ENCODE measurements at regions not wholly inside any gene's neighbourhood (a gene's known extent, or its start where the extent isn't known, plus 50 kb on each side); places are given as distances from the start of the nearest gene placed in this dataset.
A peak's percentile ranks its signal among the peaks of the same experiment; 100 is the strongest.

DNA sequence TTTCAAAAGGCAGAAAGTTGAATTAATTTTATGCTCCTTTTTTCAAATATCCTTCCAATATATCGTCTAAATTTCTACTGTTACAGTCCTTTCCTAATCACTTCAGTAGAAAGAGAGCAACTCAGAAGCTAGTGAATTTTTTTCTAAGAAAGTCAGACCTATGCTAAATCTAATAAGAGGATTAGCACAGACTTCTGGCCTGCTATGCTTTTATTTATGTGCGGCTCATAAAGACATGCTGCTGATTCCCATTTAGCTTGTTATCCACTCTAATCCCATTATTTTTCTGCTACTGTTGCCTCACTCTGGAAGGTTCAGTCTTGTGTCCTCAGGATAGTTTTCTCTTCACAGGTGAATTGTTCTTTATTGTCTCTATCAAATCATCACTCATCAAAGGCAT lies 473.5 kb upstream of the FAM241A start:
- DNase-seq (ENCODE audit: low read depth): no peak
- ChIA-PET POLR2A (no interaction called here), CTCF (interaction anchor here (0.9 kb wide), 1 partner anchor 17 kb away, joined by 3 read pairs; no protein-coding TSS in a partner anchor)
- no peak for TF ChIP-seq CTCF (IDR thresholded peaks at IDR 0.05; ENCODE audit: insufficient read depth, low read depth, low read length)
- Histone ChIP-seq H3K4me3 (ENCODE audit: low read depth, low read length) (no peak overlapping the region), H3K36me3 (ENCODE audit: control insufficient read depth, insufficient read depth, low read length) (no peaks in the 10 kb centered on the region), H3K27me3 (ENCODE audit: control insufficient read depth, insufficient read depth, low read length) (no peaks in the 10 kb centered on the region)

DNA sequence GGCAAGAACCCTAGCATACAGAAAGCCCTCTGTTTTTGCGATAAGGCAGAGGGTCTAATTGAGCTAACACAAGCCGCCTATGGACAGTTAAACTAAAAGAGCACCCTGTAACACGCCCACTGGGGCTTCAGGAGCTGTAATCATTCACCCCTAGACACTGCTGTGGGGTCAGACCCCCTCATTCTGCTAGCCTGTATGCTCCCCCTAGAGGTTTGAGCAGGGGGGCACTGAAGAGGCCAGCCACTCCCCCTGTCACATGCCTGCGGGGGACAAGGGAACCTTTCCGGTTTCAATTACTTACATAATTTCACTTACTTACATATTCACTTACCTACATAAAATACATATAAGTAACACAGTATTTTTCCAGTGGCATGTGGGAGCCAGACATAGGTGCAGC lies 469.5 kb upstream of the FAM241A start:
- DNase-seq (ENCODE audit: low read depth): no peak
- POLR2A ChIA-PET: no interaction called here
- CTCF ChIA-PET: no interaction called here
- H3K36me3 ChIP-seq (ENCODE audit: control insufficient read depth, insufficient read depth, low read length): no peaks in the 10 kb centered on the region
- TF ChIP-seq CTCF (IDR thresholded peaks at IDR 0.05; ENCODE audit: insufficient read depth, low read depth, low read length): no peak
- H3K4me3 ChIP-seq (ENCODE audit: low read depth, low read length): no peak overlapping the region
- H3K27me3 ChIP-seq (ENCODE audit: control insufficient read depth, insufficient read depth, low read length): no peaks in the 10 kb centered on the region

DNA sequence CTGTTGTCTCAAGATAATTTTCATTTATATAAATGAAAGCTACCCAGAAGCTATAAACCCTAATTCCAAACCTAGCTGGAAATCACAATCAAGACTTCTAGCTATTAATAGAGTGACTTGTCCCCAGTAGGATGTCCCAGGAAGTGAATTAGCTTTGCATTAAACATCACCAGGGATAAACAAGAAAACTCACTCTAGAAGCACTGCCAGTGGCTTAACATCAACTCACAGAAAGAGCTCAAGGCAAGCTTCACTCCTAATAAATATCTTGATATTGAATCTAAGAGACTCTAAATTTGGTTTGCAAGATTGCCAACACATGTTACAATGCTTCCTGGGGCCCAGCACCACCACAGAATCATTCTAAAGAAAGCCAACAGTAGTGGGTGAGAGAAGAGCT lies 468.7 kb upstream of the FAM241A start:
- no peak overlapping the region for H3K4me3 ChIP-seq (ENCODE audit: low read depth, low read length)
- POLR2A ChIA-PET: no interaction called here
- DNase-seq (ENCODE audit: low read depth): peak; percentile 6
- TF ChIP-seq CTCF (IDR thresholded peaks at IDR 0.05; ENCODE audit: insufficient read depth, low read depth, low read length): no peak
- no peaks in the 10 kb centered on the region for H3K36me3 ChIP-seq (ENCODE audit: control insufficient read depth, insufficient read depth, low read length)
- CTCF ChIA-PET: interaction anchor here (0.7 to 1.0 kb wide), 3 partner anchors 13 to 47 kb away, joined by 3 read pairs; no protein-coding TSS in a partner anchor
- no peaks in the 10 kb centered on the region for H3K27me3 ChIP-seq (ENCODE audit: control insufficient read depth, insufficient read depth, low read length)

DNA sequence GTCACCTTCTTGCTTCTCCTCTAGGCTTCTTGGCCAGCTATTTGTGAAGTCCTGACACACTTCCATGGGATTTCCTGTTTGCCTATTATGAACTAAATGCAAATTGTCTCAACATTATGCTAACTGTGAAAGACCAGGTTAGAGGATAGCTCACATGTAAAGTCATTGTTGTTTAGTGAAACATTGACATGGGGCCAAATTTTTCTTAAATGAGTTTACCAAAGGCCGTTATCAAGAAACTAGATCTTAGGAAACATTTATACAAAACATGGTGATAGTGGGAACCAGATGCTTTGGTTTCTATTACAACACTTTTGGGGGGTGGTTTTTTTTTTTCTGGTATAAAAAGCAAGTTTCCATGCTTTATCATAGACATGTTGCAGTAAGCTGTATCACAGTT lies 466.8 kb upstream of the FAM241A start:
- no peaks in the 10 kb centered on the region for H3K36me3 ChIP-seq (ENCODE audit: control insufficient read depth, insufficient read depth, low read length)
- no peak overlapping the region for H3K4me3 ChIP-seq (ENCODE audit: low read depth, low read length)
- ChIA-PET CTCF (no interaction called here), POLR2A (interaction anchor here (0.6 to 0.9 kb wide), 3 partner anchors 12 to 1335 kb away, joined by 5 to 16 read pairs (median 6); no protein-coding TSS in a partner anchor)
- H3K27me3 ChIP-seq (ENCODE audit: control insufficient read depth, insufficient read depth, low read length): no peaks in the 10 kb centered on the region
- peak; percentile 96 for DNase-seq (ENCODE audit: low read depth)
- TF ChIP-seq CTCF (IDR thresholded peaks at IDR 0.05; ENCODE audit: insufficient read depth, low read depth, low read length): no peak

GRCh38 chr4:111678908-111679307 lies 466.3 kb upstream of the FAM241A start:
- CTCF ChIA-PET: interaction anchor here (1.2 kb wide), 1 partner anchor 99 kb away, joined by 3 read pairs; no protein-coding TSS in a partner anchor
- Histone ChIP-seq H3K4me3 (ENCODE audit: low read depth, low read length) (no peak overlapping the region), H3K36me3 (ENCODE audit: control insufficient read depth, insufficient read depth, low read length) (no peaks in the 10 kb centered on the region), H3K27me3 (ENCODE audit: control insufficient read depth, insufficient read depth, low read length) (no peaks in the 10 kb centered on the region)
- no peak for DNase-seq (ENCODE audit: low read depth)
- TF ChIP-seq CTCF (IDR thresholded peaks at IDR 0.05; ENCODE audit: insufficient read depth, low read depth, low read length): no peak
- POLR2A ChIA-PET: interaction anchor here (0.6 to 0.9 kb wide), 3 partner anchors 12 to 1335 kb away, joined by 5 to 16 read pairs (median 6); no protein-coding TSS in a partner anchor
